Sigmoid colon (tissue), 4 donors: ENCODE measurements at regions not wholly inside any gene's neighbourhood (a gene's known extent, or its start where the extent isn't known, plus 50 kb on each side); places are given as distances from the start of the nearest gene placed in this dataset.

Experiments
- CTCF ChIP-seq, 4 experiments: fragments of 450-650 bp in 3 of 4; fragments of 200-600 bp in 1 of 4; IDR thresholded peaks; one replicate each; pipeline ENCODE4 v1.5.1; 2016 to 2019; ENCODE audit warnings: antibody characterized with exemption in 4 of 4, mild to moderate bottlenecking in 3 of 4, moderate library complexity in 2 of 4
- POLR2A ChIP-seq, 2 donors: fragments of 450-650 bp; IDR thresholded peaks; one replicate each; pipeline ENCODE4 v1.6.1; 2016; ENCODE audit warnings: antibody characterized with exemption in 2 of 2, mild to moderate bottlenecking in 2 of 2, moderate library complexity in 2 of 2
- POLR2AphosphoS5 ChIP-seq, 4 donors: sonication (generic); formaldehyde crosslinking; IDR thresholded peaks; one replicate each; pipeline ENCODE4 v1.6.1; 2017; ENCODE audit warnings: antibody characterized with exemption in 4 of 4

- no peak for TF ChIP-seq CTCF (IDR thresholded peaks at IDR 0.05)
- TF ChIP-seq POLR2AphosphoS5 (IDR thresholded peaks at IDR 0.05), result no peak
- TF ChIP-seq POLR2A (IDR thresholded peaks at IDR 0.05), result no peak
Observed at GRCh38 chr10:130335336-130335735, 199.1 kb downstream of the GLRX3 start.
